H1 (cell line): ENCODE measurements at regions not wholly inside any gene's neighbourhood (a gene's known extent, or its start where the extent isn't known, plus 50 kb on each side); places are given as distances from the start of the nearest gene placed in this dataset.

ENCODE experiments used
- NANOG ChIP-seq: IDR thresholded peaks from 2 replicates; pipeline ENCODE4 v1.6.1; 2011; ENCODE audit warnings: low read length, low read depth, mild to moderate bottlenecking, inconsistent platforms; ENCODE audit not compliant: insufficient read depth, poor library complexity, severe bottlenecking
- ZNF274 ChIP-seq: IDR thresholded peaks from 2 replicates; pipeline ENCODE4 v1.7.0; 2012; ENCODE audit warnings: low read length, borderline replicate concordance; ENCODE audit errors: extremely low read depth

GRCh38 chr12:89167986-89168385, 184.3 kb downstream of the DUSP6 start (continued):
- TF ChIP-seq NANOG (no peak), ZNF274 (no peak)
- TF ChIP-seq, all 59 proteins: peak for 0
